Neutrophil (primary cell): ENCODE measurements at regions not wholly inside any gene's neighbourhood (a gene's known extent, or its start where the extent isn't known, plus 50 kb on each side); places are given as distances from the start of the nearest gene placed in this dataset.
A peak's percentile ranks its signal among the peaks of the same experiment; 100 is the strongest.
"Not testable (repeated sequence)": the region's sequence is repeated elsewhere in the genome, so short reads cannot be mapped to it uniquely, and the experiment has no call there.

Experiments used
- H3K27ac ChIP-seq: fragments of 200-600 bp; sonication (generic); 2 replicates; pipeline ENCODE4 v1.5.1; 2016; ENCODE audit warnings: mild to moderate bottlenecking, moderate library complexity
- H3K27me3 ChIP-seq: fragments of 200-600 bp; sonication (generic); 2 replicates; pipeline ENCODE4 v1.6.0; 2016; ENCODE audit warnings: mild to moderate bottlenecking
- H3K36me3 ChIP-seq: fragments of 200-600 bp; sonication (generic); 2 replicates; pipeline ENCODE4 v1.5.1; 2017
- H3K4me1 ChIP-seq, 2 experiments: fragments of 200-600 bp in 1 of 2; sonication (generic) in 1 of 2; 1 replicate in 1 of 2; 2 replicates in 1 of 2; pipeline versions ENCODE4 v1.5.1 to v1.6.1; 2013 to 2016; ENCODE audit warnings: low read depth in 1 of 2, low read length in 1 of 2, mild to moderate bottlenecking in 1 of 2, moderate library complexity in 1 of 2; ENCODE audit not compliant: control insufficient read depth in 1 of 2, insufficient read depth in 1 of 2
- H3K4me3 ChIP-seq, 2 experiments: fragments of 200-600 bp in 1 of 2; sonication (generic) in 1 of 2; 1 replicate in 1 of 2; 2 replicates in 1 of 2; pipeline ENCODE4 v1.5.1; 2013 to 2016; ENCODE audit warnings: low read depth in 1 of 2, low read length in 1 of 2, mild to moderate bottlenecking in 1 of 2, moderate library complexity in 1 of 2
- H3K9me3 ChIP-seq: fragments of 200-600 bp; sonication (generic); 2 replicates; pipeline ENCODE4 v1.5.1; 2016
- CTCF ChIP-seq: fragments of 200-600 bp; sonication (generic); IDR thresholded peaks from 2 replicates; pipeline ENCODE4 v1.5.1; 2016; ENCODE audit warnings: antibody characterized with exemption

GRCh38 chr5:119299242-119299614, 56.6 kb upstream of the TNFAIP8 start:
- H3K4me3 ChIP-seq, H3K27me3 ChIP-seq, H3K9me3 ChIP-seq, H3K36me3 ChIP-seq: not testable (repeated sequence)
- Histone ChIP-seq H3K4me1 (peaks cover 47 to 55% of the 10 kb centered on the region in 2 experiments), H3K27ac (peak overlapping the region; percentile 90)

- Histone ChIP-seq H3K4me1 (peaks cover 52 to 60% of the 10 kb centered on the region in 2 experiments), H3K27ac (peak overlapping the region; percentile 90)
- H3K9me3 ChIP-seq, H3K4me3 ChIP-seq, H3K36me3 ChIP-seq, H3K27me3 ChIP-seq: not testable (repeated sequence)
These were observed 56.1 kb upstream of the TNFAIP8 start for GRCh38 chr5:119299615-119300310.

- no peaks in the 10 kb centered on the region for H3K9me3 ChIP-seq
- H3K4me1 ChIP-seq, result peaks cover 57 to 65% of the 10 kb centered on the region in 2 experiments
- TF ChIP-seq CTCF, result no peak
- H3K27me3 ChIP-seq, result no peaks in the 10 kb centered on the region
- no peak overlapping the region for H3K4me3 ChIP-seq
- H3K27ac ChIP-seq, result peak overlapping the region; percentile 90
- no peaks in the 10 kb centered on the region for H3K36me3 ChIP-seq
These were observed 55.5 kb upstream of the TNFAIP8 start for GRCh38 chr5:119300311-119300670.

GRCh38 chr5:119301210-119301609, 54.6 kb upstream of the TNFAIP8 start:
- H3K4me1 ChIP-seq, result peaks cover 67 to 71% of the 10 kb centered on the region in 2 experiments
- H3K9me3 ChIP-seq, result no peaks in the 10 kb centered on the region
- H3K36me3 ChIP-seq, result no peaks in the 10 kb centered on the region
- H3K4me3 ChIP-seq, result no peak overlapping the region
- TF ChIP-seq CTCF, result no peak
- peak overlapping the region; percentile 90 for H3K27ac ChIP-seq
- no peaks in the 10 kb centered on the region for H3K27me3 ChIP-seq

GRCh38 chr5:119301906-119302305, 53.9 kb upstream of the TNFAIP8 start:
- peaks cover 74 to 75% of the 10 kb centered on the region in 2 experiments for H3K4me1 ChIP-seq
- no peaks in the 10 kb centered on the region for H3K9me3 ChIP-seq
- H3K27me3 ChIP-seq, result no peaks in the 10 kb centered on the region
- no peak for TF ChIP-seq CTCF
- no peaks in the 10 kb centered on the region for H3K36me3 ChIP-seq
- H3K27ac ChIP-seq, result peak overlapping the region; percentile 90
- H3K4me3 ChIP-seq, result peak overlapping the region in 1 of 2 experiments; percentile 31

- Histone ChIP-seq H3K27me3 (no peaks in the 10 kb centered on the region), H3K36me3 (no peaks in the 10 kb centered on the region), H3K9me3 (no peaks in the 10 kb centered on the region), H3K27ac (peak overlapping the region; percentile 90), H3K4me3 (peak overlapping the region in 1 of 2 experiments; percentile 31), H3K4me1 (peaks cover 79 to 81% of the 10 kb centered on the region in 2 experiments)
- no peak for TF ChIP-seq CTCF
These were observed 53.4 kb upstream of the TNFAIP8 start for GRCh38 chr5:119302449-119302848.
